GM18517 (cell line): ENCODE measurements at regions not wholly inside any gene's neighbourhood (a gene's known extent, or its start where the extent isn't known, plus 50 kb on each side); places are given as distances from the start of the nearest gene placed in this dataset.
"Not testable (repeated sequence)": the region's sequence is repeated elsewhere in the genome, so short reads cannot be mapped to it uniquely, and the experiment has no call there.

Source experiments
- ATAC-seq: cut with Tn5 transposase; IDR thresholded peaks from one replicate; pipeline ENCODE4 v1.9.1; 2021; ENCODE audit warnings: mild to moderate bottlenecking, moderate library complexity; ENCODE audit not compliant: unreplicated experiment

DNA sequence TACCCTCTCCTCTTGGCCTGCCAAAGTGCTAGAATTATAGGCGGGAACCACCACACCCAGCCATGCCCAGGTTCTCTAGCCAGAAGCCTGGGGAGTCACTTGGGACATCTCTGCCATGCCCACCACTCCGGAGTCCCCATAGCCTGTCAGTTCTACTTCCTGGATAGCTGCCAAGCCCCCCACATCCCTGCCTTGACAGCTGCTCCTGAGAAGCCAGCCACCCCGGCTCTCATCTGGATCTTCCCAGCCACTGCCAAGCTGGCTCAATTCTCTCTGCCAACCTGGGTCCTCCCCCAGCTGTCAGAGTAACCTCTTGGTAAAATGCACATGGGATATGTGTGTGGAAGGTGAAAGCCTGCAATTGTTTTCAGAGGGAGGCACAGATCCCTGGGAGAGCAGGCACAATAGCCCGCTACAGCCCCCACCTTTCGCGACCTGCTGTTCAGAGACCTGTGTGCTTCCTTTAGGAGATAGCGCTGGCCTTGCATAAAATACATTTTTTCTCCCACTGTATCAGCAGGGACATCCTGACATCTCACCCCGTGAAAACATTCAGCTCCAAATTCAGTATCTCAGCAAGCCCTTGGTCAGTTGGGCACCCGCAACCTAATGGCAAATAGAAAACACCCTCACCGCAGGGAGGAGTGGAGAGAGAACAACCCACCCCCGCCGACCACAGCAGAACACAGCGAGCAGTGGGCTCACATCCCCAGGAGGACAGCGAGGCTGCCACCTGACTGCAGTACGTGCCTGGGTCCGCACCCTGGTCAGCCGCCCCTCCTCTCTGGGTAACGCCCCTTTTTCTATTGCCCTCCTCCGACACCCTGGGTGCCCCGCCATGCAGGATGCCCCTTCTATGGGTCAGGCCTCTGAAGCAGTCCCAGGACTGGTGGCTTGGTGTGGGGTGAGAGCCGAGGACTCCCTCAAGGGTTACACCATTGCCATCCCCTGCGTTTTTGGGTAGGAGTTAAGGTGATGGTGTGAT, 1342.2 kb downstream of the BRD1 start:
- ATAC-seq, result no peak

DNA sequence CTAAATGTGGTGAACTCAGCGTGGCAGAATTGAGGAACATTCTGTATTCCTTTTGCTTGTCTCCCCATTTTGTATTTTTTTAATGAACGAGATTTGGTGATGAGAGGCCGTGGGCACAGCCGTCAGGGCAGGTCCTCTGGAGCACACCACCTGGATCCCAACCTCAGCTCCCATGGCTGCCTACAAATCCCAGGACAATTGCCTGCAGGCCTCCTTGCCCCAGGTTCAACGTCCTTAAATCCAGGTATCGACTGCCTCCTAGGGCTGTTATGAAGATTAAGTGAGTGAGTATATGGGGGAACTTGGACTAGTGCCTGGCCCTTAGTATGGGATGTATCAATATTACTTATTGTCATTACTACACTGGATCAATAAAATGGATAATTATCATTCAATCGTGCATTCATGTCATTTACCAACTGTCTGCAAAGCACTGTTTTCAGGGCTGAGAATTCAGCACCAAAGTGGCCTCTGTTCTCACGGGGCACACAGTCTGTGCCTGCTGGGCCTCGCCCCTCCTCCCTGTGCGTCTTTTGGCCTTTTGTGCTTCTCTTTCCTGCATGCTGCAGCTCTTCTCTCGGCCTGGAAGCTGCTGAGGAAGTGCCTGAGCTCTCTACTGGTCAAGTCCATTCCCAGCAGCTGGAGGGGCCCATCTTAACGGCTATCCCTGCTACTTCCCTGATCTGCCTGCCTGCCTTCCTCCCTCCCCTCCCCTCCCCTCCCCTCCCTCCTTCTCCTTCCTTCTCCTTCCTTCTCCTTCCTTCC, 1343.7 kb downstream of the BRD1 start:
- no peak for ATAC-seq

DNA sequence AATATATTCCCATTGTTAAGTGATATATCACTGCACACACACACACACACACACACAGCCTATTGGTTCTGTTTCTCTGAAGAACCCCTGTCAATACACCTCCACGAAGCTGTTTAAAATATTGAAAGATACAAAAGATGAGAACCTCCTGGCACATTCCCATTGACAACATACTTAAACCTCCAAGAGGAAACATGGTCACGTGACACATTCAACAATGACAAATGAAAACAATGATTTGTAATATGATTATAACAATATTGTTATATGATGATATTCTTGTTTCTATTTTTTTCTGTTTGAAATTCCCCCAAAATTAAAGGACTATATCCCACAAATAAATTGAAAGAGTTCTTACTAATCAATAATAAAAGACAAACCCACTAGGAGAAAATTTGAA, 1344.9 kb downstream of the BRD1 start:
- ATAC-seq, result no peak

DNA sequence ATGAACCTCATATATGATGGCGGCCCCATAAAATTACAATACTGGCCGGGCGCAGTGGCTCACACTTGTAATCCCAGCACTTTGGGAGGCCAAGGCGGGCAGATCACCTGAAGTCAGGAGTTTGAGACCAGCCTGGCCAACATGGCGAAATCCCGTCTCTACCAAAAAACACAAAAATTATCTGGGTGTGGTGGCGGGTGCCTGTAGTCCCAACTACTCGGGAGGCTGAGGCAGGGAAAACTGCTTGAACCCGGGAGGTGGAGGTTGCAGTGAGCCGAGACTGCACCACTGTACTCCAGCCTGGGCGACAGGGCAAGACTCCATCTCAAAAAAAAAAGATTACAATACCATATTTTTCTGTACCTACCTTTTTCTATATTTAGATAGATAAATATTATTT, 1345.5 kb downstream of the BRD1 start:
- ATAC-seq, result not testable (repeated sequence)

DNA sequence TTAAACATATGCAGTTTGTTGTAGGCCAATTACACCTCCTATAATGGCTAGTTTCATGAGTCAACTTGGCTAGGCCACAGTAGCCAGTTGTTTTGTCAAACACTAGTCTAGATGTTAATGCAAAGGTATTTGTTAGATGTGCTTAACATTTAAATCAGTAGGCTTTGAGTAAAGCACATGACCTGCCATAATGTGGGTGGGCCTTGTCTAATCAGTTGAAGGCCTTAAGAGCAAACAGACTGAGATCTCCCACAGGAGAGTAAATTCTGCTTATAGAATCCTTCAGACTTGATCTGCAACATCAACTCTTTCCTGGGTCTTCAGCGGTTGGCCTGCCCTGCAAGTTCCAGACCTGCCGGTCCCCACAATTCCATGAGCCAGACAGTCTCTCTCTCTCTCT, 1345.9 kb downstream of the BRD1 start:
- ATAC-seq, result no peak

DNA sequence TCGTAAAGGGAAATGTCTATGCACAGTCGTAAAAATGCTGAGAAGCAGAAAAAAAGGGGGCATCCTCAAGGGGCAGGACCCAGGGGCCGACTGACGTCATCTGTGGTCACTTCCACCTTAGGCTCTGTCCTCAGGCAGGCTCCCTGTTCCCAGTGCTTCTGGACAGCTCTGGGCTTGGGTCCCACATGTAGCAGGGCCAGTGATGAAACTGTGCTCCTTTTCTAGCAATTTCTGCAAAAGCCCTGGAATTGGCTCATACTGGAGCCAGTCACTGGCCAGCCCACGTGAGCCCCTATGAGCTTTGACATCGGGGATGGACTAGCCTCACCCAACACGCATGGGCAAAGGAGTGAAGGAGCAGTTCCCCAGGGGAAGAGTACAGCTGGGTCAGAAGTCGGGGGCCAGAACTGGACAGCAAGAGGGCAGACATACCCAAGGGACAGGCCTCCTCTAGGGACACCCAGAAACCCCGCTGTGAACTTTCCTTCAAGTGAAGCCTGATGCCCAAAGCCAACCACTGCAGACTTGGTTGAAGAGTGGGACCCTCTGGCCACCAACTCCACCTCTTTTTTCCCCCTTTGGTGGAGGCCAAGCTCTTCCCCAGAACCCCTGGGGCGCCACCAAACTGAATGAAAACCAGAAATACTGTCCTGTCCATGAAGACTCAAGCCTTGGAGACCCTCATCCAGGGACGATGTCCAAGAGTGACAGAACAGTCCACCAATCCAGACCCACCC, 1349.0 kb downstream of the BRD1 start:
- no peak for ATAC-seq

DNA sequence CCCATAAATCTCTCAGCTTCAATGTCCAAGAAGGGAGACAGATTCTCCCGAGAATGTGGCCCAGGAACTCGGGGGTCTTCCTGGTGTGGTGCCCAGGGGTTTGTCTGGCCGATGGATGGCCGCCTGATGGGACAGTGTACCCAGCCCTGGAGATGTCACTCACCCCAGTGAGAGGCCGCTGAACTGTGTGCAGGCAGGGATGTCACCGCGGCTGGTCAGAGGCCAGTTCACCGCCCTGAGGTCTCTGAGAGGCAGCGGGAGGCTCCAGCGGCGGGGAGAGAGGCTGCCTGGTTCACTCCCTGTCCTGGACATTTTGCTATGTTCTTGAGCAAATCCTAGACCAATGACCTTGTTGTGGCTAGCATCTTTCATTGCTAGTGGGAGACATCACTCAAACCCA, 1349.5 kb downstream of the BRD1 start:
- ATAC-seq, result no peak

DNA sequence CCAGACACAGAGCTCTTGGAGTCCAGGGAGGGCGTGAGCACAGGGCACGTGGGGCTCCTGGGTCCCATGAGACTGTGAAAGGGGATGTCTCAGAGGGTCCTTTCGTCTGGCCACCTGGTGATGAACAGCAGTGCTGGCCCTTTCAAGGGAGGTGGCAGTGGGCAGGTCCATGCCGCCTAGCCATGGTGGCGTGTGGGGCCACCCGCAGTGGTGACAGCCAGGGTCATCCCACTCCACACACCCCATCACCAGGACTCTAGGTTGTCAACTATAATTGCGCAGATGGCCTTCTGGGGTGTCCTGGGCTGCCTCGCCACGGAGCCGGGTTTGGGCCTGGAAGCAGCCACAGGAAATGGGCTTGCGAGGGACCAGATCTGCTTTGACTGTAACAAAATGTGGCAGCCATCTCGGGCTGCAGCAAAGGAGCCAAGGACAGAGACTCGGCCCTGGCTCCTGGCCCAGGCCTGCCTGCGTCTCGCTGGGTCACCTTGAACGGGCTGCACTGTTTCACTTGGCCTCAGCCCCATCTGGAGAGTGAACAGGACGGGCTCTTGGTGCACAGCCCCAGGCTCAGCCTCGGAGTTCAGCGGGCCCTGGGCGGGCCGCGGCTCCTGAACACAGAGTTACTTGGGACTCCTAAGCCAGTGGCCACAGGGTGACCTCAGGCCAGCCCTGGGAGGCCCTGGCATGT, 1350.5 kb downstream of the BRD1 start:
- ATAC-seq, result no peak

DNA sequence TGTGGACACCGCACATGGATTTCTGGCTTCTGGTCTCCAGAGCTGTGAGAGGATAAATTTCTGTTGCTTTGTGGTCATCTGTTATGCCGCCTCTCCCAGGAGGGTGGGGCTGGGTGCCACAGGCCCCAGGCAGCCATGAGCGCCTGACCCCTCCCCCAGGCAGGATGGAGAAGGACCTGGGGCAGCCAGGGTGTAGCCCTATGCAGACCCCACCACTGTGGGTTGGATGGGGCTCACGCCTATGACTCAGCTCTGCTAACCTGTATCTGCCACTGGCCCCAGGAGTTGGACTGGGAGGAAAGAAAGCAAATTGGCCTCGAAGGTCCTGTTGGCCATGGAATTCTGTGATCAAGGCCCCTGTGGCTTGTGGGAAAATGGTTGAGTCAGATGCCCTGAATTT, 1351.1 kb downstream of the BRD1 start:
- ATAC-seq, result no peak

DNA sequence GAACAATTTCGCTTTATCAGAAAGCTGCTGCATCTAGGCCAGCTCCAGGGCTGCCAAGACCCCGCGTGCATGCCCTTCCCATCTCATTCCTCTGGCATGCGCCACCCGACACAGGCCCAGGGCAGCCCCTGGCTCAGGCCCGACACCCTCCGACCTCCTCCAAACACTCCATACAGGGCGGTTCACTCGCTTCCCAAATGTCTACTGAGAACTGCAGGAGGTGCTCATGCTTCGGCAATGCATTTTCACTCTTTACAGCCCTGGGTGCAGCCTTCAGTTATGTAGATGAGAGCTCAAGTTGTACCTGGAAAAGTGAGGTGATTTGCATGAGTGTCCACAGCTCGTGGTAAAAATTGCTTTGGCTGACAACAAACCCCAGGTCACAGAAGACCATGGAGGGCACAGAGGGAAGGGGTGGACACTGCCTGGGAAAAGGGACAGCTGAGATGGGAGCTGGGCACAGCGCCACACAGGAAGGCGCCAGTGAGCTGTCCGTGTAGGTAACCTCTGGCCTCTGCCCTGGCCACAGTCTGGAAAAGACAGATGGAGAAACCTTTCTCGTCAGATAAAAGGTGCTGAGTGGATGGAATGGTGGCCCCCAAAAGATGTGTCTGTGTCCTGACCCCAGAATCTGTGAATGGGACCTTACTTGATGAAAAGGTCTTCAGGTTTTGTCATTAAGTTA, 1351.9 kb downstream of the BRD1 start:
- no peak for ATAC-seq

DNA sequence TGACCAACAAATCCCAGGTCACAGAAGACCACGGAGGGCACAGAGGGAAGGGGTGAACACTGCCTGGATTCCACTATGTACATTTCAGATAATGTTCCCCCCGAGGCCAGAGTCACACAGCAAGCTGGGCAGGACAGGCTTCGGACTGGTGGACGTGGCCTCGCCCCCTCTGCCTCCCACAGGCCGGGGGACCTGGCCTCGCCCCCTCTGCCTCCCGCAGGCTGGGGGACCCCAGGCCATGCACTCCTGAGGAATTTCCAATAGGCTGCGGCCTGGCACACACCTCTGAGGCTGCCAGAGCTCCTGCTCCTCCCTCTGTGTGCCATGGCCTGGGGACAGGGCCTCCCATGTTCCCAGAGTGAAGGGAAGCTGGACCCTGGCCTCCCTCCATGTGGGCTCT, 1352.8 kb downstream of the BRD1 start:
- ATAC-seq, result no peak

DNA sequence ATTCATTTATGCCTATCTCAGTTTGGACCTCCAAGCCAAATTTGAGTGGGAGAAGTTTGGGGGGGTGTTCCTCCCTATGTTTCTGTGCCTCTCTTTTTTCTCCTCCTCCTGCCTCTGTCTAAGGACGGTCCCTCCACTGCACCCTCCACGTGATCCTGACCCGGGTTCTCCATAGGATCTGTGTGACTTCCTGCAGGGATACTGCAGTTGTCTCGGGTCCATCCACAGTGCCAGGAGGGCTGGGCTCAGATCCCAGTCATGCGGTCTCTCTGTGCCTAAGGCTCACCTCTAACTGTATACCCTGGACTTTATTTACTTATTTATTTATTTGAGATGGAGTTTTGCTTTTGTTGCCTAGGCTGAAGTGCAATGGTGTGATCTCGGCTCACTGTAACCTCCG, 1354.5 kb downstream of the BRD1 start:
- no peak for ATAC-seq

DNA sequence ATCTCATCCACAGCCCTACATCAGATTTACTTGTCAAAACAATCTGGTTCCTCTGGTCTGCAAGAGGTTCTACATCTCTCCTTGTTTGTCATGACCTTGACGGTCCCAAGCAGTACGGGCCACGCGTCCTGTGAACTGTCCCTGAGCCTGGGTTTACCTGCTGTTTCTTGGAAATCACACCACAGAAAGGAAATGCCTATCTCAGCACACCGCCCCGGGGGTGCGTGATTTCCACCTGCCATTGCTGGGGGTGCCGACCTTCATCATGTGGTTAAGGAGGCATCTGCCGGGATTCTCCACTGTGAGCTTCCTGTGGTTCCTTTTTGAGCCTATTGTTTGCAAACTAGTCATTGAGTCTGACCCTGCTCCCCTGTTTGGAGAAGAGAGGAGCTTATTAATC, 1363.4 kb downstream of the BRD1 start:
- ATAC-seq, result no peak

DNA sequence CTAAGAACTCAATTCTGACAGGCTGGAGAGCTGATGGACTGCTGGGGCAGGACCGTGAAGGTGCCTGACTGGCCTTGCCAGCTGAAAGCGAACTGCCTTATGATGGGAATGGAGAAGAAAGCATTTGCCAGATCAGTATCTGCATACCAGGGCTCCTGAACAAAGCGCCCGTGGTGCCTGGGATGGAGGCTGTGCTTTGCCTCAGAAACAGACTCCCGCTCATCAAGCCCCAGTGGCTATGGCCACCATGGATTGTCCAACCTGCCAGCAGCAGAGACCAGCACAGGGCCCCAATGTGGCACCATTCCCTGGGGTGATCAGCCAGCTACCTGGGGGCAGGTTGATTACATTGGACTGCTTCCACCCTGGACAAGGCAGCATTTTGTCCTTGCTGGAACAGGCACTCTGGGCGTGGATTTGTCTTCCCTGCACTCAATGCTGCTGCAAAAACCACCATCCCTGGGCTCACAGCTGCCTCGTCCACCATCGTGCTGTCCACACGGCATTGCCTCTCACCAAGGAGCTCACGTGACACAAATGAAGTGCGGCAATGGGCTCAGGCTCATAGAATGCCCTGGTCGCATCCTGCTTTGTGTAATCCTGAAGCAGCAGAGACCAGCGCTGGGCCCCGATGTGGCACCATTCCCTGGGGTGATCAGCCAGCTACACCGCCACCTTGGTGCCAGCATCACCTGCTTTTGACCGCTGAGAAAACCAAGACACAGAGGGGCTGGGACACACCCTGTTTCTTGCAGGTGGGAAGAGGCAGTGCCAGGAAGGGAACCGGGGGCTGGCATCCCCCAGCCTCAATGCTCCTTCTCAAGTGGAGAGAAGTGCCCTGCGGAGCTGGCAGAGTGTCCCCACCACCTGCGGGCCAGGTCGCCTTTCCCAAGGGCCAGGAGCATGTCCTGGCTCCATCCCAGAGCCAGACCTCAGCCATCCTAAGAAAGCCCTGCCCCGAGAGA, 1367.5 kb downstream of the BRD1 start:
- ATAC-seq, result no peak

DNA sequence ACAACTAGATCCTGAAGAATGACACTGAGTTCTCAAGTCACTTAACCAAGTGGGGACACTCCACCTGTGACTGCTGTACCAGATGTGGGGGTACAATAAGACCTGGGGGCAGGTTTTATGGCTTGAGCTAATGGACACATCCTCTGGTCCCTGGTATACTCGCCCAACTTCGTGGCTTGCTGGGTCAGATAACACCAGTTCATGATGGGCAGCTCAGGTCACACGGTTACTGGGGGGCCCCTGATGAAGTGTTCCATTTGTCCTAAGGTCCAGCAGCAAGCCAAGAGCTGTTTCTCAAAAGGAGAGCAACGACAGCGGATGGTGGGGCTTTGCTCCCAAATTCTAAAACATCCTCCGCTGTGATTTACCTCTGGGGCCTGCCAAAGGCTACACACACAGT, 1368.4 kb downstream of the BRD1 start:
- ATAC-seq, result no peak

DNA sequence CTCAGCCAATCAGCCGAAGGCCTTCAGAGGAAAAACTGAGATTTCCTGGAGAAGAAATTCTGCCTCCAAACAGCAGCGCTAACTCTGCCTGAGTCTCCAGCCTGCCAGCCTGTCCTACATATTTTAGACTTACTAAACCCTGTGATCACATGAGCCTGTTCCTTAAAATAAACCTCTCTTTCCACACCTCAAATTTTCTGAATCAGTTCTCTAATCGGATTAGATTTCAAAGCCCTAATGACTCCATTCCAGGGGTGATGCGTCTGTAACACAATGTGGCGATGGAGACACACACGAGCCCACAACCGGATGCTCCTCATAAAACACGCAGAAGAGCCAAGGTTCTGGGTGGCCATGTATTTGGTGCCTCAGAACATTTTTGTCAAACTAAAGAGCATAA, 1371.2 kb downstream of the BRD1 start:
- ATAC-seq, result no peak

DNA sequence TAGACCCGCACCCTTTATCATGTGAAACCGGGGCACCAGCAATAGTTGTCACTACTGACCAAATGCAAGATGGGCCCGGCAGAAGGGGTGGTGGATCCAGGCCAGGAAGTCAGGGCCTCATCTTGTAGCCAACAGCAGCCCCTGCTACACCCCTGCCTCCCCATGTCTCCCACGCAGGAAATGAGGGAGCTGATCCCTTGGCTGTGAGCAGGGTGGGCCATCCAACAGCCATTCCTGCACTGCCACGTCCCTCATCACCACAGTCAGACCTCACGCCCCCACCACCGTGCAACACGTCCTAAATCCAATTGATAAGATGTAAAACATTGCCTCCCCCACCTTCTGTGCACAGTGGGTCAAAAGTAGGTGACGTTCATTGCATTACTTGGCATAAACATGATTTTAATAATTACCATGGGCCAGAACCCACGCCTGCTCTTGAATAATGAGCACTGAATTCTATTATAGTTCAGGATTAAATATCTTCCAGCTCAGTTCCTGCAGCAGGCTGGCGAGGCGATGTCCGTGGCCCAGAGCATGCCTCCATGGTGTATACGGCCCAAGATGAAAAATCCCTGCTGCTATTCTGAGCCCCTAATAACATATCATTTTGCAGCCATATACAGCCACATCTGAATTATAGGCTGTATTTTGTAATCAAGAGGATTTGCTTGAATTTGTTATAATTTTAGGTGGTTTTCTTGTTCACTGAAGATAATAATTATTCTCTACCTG, 1373.8 kb downstream of the BRD1 start:
- ATAC-seq, result no peak

DNA sequence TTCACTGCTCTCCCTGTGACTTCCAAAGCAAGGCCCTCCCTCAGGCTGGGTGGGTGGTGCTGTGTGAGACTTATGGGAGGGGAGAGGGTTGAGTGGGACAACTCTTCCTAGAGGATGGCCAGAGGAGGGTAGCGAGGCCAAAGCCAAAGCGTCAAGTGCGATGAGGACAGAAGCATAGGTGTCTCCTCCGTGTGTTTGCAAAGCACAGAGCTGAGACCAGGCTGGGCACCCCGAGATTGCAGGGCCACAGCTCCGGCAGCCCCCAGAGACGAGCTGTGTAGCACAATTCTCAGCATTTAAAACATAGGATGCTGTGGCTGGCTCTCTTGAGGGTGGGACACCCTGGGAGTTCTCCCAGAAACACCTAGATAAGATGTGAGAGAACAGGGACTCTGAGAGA, 1374.5 kb downstream of the BRD1 start:
- no peak for ATAC-seq
